ENCODE measurements at regions not wholly inside any gene's neighbourhood (a gene's known extent, or its start where the extent isn't known, plus 50 kb on each side); places are given as distances from the start of the nearest gene placed in this dataset.
A peak's percentile ranks its signal among the peaks of the same experiment; 100 is the strongest.

DNA sequence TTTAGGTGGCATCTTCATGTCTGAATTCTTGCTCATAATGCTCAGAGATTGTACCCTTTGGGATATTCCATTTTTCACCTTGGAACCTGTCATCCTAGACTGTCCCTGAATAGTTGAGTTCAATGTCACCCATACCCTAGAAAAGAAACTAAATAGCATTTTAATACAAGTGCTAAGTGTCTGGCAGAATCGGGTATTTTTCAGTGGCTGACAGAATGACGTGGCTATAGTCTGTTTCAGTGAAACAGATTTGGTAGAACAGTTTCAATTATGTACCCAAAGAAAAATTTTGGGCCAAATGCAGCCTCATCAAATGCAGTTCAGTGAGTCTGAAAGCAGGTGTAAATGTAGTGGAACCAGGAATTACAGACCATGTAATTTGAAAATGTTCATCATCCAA lies 1041.2 kb downstream of the DTWD2 start:
- Mint-ChIP-seq H3K27me3 (ENCODE audit: insufficient read depth, unreplicated experiment) (no peaks in the 10 kb centered on the region), H3K4me1 (ENCODE audit: insufficient read depth, unreplicated experiment) (no peaks in the 10 kb centered on the region), H3K36me3 (ENCODE audit: insufficient read depth, unreplicated experiment) (no peaks in the 10 kb centered on the region), H3K27ac (ENCODE audit: low read depth, unreplicated experiment) (no peak overlapping the region), H3K4me3 (ENCODE audit: unreplicated experiment) (no peak overlapping the region), H3K9me3 (ENCODE audit: unreplicated experiment) (no peaks in the 10 kb centered on the region)
- TF ChIP-seq, protein P1, sequence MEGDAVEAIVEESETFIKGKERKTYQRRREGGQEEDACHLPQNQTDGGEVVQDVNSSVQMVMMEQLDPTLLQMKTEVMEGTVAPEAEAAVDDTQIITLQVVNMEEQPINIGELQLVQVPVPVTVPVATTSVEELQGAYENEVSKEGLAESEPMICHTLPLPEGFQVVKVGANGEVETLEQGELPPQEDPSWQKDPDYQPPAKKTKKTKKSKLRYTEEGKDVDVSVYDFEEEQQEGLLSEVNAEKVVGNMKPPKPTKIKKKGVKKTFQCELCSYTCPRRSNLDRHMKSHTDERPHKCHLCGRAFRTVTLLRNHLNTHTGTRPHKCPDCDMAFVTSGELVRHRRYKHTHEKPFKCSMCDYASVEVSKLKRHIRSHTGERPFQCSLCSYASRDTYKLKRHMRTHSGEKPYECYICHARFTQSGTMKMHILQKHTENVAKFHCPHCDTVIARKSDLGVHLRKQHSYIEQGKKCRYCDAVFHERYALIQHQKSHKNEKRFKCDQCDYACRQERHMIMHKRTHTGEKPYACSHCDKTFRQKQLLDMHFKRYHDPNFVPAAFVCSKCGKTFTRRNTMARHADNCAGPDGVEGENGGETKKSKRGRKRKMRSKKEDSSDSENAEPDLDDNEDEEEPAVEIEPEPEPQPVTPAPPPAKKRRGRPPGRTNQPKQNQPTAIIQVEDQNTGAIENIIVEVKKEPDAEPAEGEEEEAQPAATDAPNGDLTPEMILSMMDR (IDR thresholded peaks at IDR 0.05; ENCODE audit: unreplicated experiment), result no peak
- ChIA-PET CTCF (no interaction called here), POLR2A (no interaction called here)
- intact Hi-C loops (cut with micrococcal nuclease), result no loop called here
- BruUV-seq (replicated peaks), result no TSS peak
- no peak for DNase-seq (ENCODE audit: unreplicated experiment)

DNA sequence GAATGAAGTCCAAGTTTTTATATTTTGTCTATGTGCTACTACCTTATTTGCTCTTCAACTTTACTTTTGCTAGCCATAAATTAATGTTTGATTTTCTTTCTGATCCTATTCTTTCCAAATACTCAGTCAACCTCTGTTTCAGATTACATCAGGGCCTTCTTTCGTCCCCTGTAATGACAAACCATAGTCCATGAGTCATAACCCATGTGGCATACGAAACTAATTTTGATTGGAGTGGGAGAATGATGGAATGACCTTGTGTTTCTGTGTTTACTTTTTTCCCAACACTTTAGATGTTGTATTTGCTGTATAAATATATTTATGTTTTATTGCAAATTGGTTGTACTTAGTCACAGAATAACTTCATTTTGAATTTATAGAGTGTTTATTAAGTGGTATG lies 1043.1 kb downstream of the DTWD2 start:
- ChIA-PET CTCF (interaction anchor here (1.0 kb wide), 1 partner anchor 333 kb away, joined by 4 read pairs; no protein-coding TSS in a partner anchor), POLR2A (no interaction called here)
- Mint-ChIP-seq H3K4me3 (ENCODE audit: unreplicated experiment) (no peak overlapping the region), H3K36me3 (ENCODE audit: insufficient read depth, unreplicated experiment) (no peaks in the 10 kb centered on the region), H3K4me1 (ENCODE audit: insufficient read depth, unreplicated experiment) (no peaks in the 10 kb centered on the region), H3K27ac (ENCODE audit: low read depth, unreplicated experiment) (no peak overlapping the region), H3K27me3 (ENCODE audit: insufficient read depth, unreplicated experiment) (no peaks in the 10 kb centered on the region), H3K9me3 (ENCODE audit: unreplicated experiment) (peaks cover 2% of the 10 kb centered on the region)
- no TSS peak for BruUV-seq (replicated peaks)
- TF ChIP-seq, protein P1 (IDR thresholded peaks at IDR 0.05; ENCODE audit: unreplicated experiment), result no peak
- intact Hi-C loops (cut with micrococcal nuclease), result no loop called here
- peak; percentile 8 for DNase-seq (ENCODE audit: unreplicated experiment)

DNA sequence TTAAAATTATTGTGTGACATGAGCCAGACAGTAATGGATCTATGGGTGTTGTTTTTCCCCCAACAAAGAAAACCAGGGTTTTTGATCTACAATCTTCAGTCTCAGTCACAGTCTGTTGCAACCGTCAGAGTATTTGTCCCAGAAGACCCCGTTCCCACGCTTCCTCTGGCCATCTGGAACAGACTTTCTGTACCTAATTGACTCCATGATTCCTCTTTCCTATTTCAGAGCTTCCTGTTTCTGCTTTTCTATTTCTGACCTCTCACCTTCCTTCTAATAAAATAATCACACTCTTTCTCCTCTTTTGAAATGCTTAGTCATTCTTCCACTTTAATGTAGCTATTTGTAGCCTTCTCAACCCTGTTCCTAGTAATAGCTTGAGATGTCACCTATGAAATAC lies 1044.8 kb downstream of the DTWD2 start:
- TF ChIP-seq, protein P1 (IDR thresholded peaks at IDR 0.05; ENCODE audit: unreplicated experiment), result no peak
- Mint-ChIP-seq H3K4me3 (ENCODE audit: unreplicated experiment) (no peak overlapping the region), H3K9me3 (ENCODE audit: unreplicated experiment) (peaks cover 8% of the 10 kb centered on the region), H3K4me1 (ENCODE audit: insufficient read depth, unreplicated experiment) (no peaks in the 10 kb centered on the region), H3K27ac (ENCODE audit: low read depth, unreplicated experiment) (no peak overlapping the region), H3K36me3 (ENCODE audit: insufficient read depth, unreplicated experiment) (no peaks in the 10 kb centered on the region), H3K27me3 (ENCODE audit: insufficient read depth, unreplicated experiment) (no peaks in the 10 kb centered on the region)
- ChIA-PET CTCF (no interaction called here), POLR2A (interaction anchor here (0.7 kb wide), 1 partner anchor 67 kb away, joined by 3 read pairs; no protein-coding TSS in a partner anchor)
- DNase-seq (ENCODE audit: unreplicated experiment), result no peak
- intact Hi-C loops (cut with micrococcal nuclease), result no loop called here
- BruUV-seq (replicated peaks), result no TSS peak

DNA sequence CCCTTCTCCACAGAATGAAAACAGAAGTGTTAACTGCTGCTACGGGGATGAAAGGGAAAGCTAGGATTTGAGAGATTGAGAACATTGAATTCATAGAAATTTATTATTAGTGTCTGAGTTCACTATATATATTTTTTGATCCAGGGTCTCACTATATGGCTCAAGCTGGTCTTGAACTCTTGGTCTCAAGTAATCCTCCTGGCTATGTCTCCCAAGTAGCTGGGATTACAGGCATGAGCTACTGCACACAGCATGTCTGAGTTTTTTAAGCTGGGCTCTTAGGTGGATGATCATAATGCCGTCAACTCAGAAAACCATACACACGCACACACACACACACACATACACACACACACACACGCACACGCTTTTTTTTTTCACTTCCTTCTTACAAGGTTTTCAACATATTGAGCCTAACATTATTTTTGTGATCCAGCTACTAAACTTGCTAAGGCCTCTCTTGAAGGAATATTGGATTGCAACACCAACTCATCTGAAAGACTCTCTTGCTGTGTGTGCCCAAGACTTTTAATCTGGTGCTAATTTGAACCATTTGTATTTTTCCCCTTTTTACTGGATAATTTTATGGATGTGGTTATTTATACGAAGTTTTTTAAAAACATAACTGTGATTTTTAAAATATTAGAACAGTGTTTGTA lies 1045.4 kb downstream of the DTWD2 start:
- intact Hi-C loops (cut with micrococcal nuclease), result no loop called here
- ChIA-PET POLR2A (no interaction called here), CTCF (no interaction called here)
- DNase-seq (ENCODE audit: unreplicated experiment), result no peak
- Mint-ChIP-seq H3K4me1 (ENCODE audit: insufficient read depth, unreplicated experiment) (no peaks in the 10 kb centered on the region), H3K9me3 (ENCODE audit: unreplicated experiment) (peaks cover 13% of the 10 kb centered on the region), H3K27me3 (ENCODE audit: insufficient read depth, unreplicated experiment) (no peaks in the 10 kb centered on the region), H3K4me3 (ENCODE audit: unreplicated experiment) (no peak overlapping the region), H3K36me3 (ENCODE audit: insufficient read depth, unreplicated experiment) (no peaks in the 10 kb centered on the region), H3K27ac (ENCODE audit: low read depth, unreplicated experiment) (no peak overlapping the region)
- BruUV-seq (replicated peaks), result no TSS peak
- TF ChIP-seq, protein P1 (IDR thresholded peaks at IDR 0.05; ENCODE audit: unreplicated experiment), result no peak
